Activated naive CD8-positive, alpha-beta T cell (primary cell): ENCODE measurements at regions not wholly inside any gene's neighbourhood (a gene's known extent, or its start where the extent isn't known, plus 50 kb on each side); places are given as distances from the start of the nearest gene placed in this dataset.

ENCODE experiments used
- H3K27ac Mint-ChIP-seq: one replicate; pipeline ENCODE4 v1.8.0; 2021; ENCODE audit warnings: mixed read lengths
- H3K27me3 Mint-ChIP-seq: one replicate; pipeline ENCODE4 v1.8.0; 2021; ENCODE audit warnings: mixed read lengths
- H3K36me3 Mint-ChIP-seq: one replicate; pipeline ENCODE4 v1.8.0; 2021; ENCODE audit warnings: mixed read lengths
- H3K4me1 Mint-ChIP-seq: one replicate; pipeline ENCODE4 v1.8.0; 2021; ENCODE audit warnings: low read depth, mixed read lengths
- H3K4me3 Mint-ChIP-seq: one replicate; pipeline ENCODE4 v1.8.0; 2021; ENCODE audit warnings: mild to moderate bottlenecking, mixed read lengths
- H3K9me3 Mint-ChIP-seq: one replicate; pipeline ENCODE4 v1.8.0; 2021; ENCODE audit warnings: low read depth, mixed read lengths

GRCh38 chr18:10378688-10379420 lies 75.6 kb upstream of the APCDD1 start:
- no peaks in the 10 kb centered on the region for H3K9me3 Mint-ChIP-seq
- no peaks in the 10 kb centered on the region for H3K4me1 Mint-ChIP-seq
- H3K27me3 Mint-ChIP-seq, result no peaks in the 10 kb centered on the region
- H3K4me3 Mint-ChIP-seq, result no peak overlapping the region
- H3K36me3 Mint-ChIP-seq, result no peaks in the 10 kb centered on the region
- H3K27ac Mint-ChIP-seq, result no peak overlapping the region

GRCh38 chr18:10379522-10379921 lies 74.9 kb upstream of the APCDD1 start:
- no peak overlapping the region for H3K4me3 Mint-ChIP-seq
- no peak overlapping the region for H3K27ac Mint-ChIP-seq
- no peaks in the 10 kb centered on the region for H3K27me3 Mint-ChIP-seq
- H3K4me1 Mint-ChIP-seq, result no peaks in the 10 kb centered on the region
- no peaks in the 10 kb centered on the region for H3K36me3 Mint-ChIP-seq
- no peaks in the 10 kb centered on the region for H3K9me3 Mint-ChIP-seq

- Mint-ChIP-seq H3K27ac (no peak overlapping the region), H3K27me3 (peaks cover 1% of the 10 kb centered on the region), H3K4me1 (no peaks in the 10 kb centered on the region), H3K36me3 (no peaks in the 10 kb centered on the region), H3K9me3 (no peaks in the 10 kb centered on the region), H3K4me3 (no peak overlapping the region)
These were observed 72.9 kb upstream of the APCDD1 start for GRCh38 chr18:10381516-10381915.

- no peak overlapping the region for H3K4me3 Mint-ChIP-seq
- no peak overlapping the region for H3K27ac Mint-ChIP-seq
- no peaks in the 10 kb centered on the region for H3K36me3 Mint-ChIP-seq
- no peaks in the 10 kb centered on the region for H3K4me1 Mint-ChIP-seq
- H3K9me3 Mint-ChIP-seq, result no peaks in the 10 kb centered on the region
- peaks cover 6% of the 10 kb centered on the region for H3K27me3 Mint-ChIP-seq
These were observed 72.5 kb upstream of the APCDD1 start for GRCh38 chr18:10381951-10382350.

GRCh38 chr18:10386049-10386448 lies 68.4 kb upstream of the APCDD1 start:
- Mint-ChIP-seq H3K9me3 (no peaks in the 10 kb centered on the region), H3K27ac (no peak overlapping the region), H3K4me1 (no peaks in the 10 kb centered on the region), H3K4me3 (no peak overlapping the region), H3K27me3 (peaks cover 7% of the 10 kb centered on the region), H3K36me3 (no peaks in the 10 kb centered on the region)

- Mint-ChIP-seq H3K27ac (no peak overlapping the region), H3K9me3 (no peaks in the 10 kb centered on the region), H3K4me3 (no peak overlapping the region), H3K36me3 (no peaks in the 10 kb centered on the region), H3K27me3 (peaks cover 7% of the 10 kb centered on the region), H3K4me1 (peaks cover 3% of the 10 kb centered on the region)
These were observed 67.5 kb upstream of the APCDD1 start for GRCh38 chr18:10386956-10387355.

- no peaks in the 10 kb centered on the region for H3K36me3 Mint-ChIP-seq
- H3K27ac Mint-ChIP-seq, result no peak overlapping the region
- H3K27me3 Mint-ChIP-seq, result peaks cover 7% of the 10 kb centered on the region
- H3K4me3 Mint-ChIP-seq, result no peak overlapping the region
- H3K9me3 Mint-ChIP-seq, result no peaks in the 10 kb centered on the region
- H3K4me1 Mint-ChIP-seq, result peaks cover 3% of the 10 kb centered on the region
These were observed 67.0 kb upstream of the APCDD1 start for GRCh38 chr18:10387399-10387798.

GRCh38 chr18:10388373-10388772 lies 66.1 kb upstream of the APCDD1 start:
- peaks cover 7% of the 10 kb centered on the region for H3K27me3 Mint-ChIP-seq
- H3K4me3 Mint-ChIP-seq, result no peak overlapping the region
- no peaks in the 10 kb centered on the region for H3K9me3 Mint-ChIP-seq
- H3K36me3 Mint-ChIP-seq, result no peaks in the 10 kb centered on the region
- H3K4me1 Mint-ChIP-seq, result peaks cover 3% of the 10 kb centered on the region
- no peak overlapping the region for H3K27ac Mint-ChIP-seq

GRCh38 chr18:10391506-10391905 lies 62.9 kb upstream of the APCDD1 start:
- Mint-ChIP-seq H3K4me3 (no peak overlapping the region), H3K27me3 (peaks cover 6% of the 10 kb centered on the region), H3K9me3 (no peaks in the 10 kb centered on the region), H3K27ac (no peak overlapping the region), H3K4me1 (peaks cover 3% of the 10 kb centered on the region), H3K36me3 (no peaks in the 10 kb centered on the region)

GRCh38 chr18:10397004-10397403 lies 57.4 kb upstream of the APCDD1 start:
- Mint-ChIP-seq H3K27ac (no peak overlapping the region), H3K4me3 (no peak overlapping the region), H3K4me1 (no peaks in the 10 kb centered on the region), H3K9me3 (no peaks in the 10 kb centered on the region), H3K27me3 (peaks cover 4% of the 10 kb centered on the region), H3K36me3 (no peaks in the 10 kb centered on the region)

- H3K36me3 Mint-ChIP-seq, result no peaks in the 10 kb centered on the region
- H3K9me3 Mint-ChIP-seq, result no peaks in the 10 kb centered on the region
- H3K27ac Mint-ChIP-seq, result no peak overlapping the region
- H3K27me3 Mint-ChIP-seq, result peaks cover 4% of the 10 kb centered on the region
- H3K4me3 Mint-ChIP-seq, result no peak overlapping the region
- no peaks in the 10 kb centered on the region for H3K4me1 Mint-ChIP-seq
These were observed 55.9 kb upstream of the APCDD1 start for GRCh38 chr18:10398571-10398970.

- Mint-ChIP-seq H3K4me1 (no peaks in the 10 kb centered on the region), H3K27me3 (peaks cover 4% of the 10 kb centered on the region), H3K4me3 (no peak overlapping the region), H3K9me3 (no peaks in the 10 kb centered on the region), H3K36me3 (no peaks in the 10 kb centered on the region), H3K27ac (no peak overlapping the region)
These were observed 55.0 kb upstream of the APCDD1 start for GRCh38 chr18:10399465-10399864.

GRCh38 chr18:10400534-10401307 lies 53.7 kb upstream of the APCDD1 start:
- no peaks in the 10 kb centered on the region for H3K4me1 Mint-ChIP-seq
- H3K4me3 Mint-ChIP-seq, result no peak overlapping the region
- H3K36me3 Mint-ChIP-seq, result no peaks in the 10 kb centered on the region
- peaks cover 4% of the 10 kb centered on the region for H3K27me3 Mint-ChIP-seq
- no peak overlapping the region for H3K27ac Mint-ChIP-seq
- no peaks in the 10 kb centered on the region for H3K9me3 Mint-ChIP-seq

- Mint-ChIP-seq H3K9me3 (no peaks in the 10 kb centered on the region), H3K4me3 (no peak overlapping the region), H3K36me3 (no peaks in the 10 kb centered on the region), H3K27me3 (peaks cover 4% of the 10 kb centered on the region), H3K4me1 (no peaks in the 10 kb centered on the region), H3K27ac (no peak overlapping the region)
These were observed 52.9 kb upstream of the APCDD1 start for GRCh38 chr18:10401521-10401920.

GRCh38 chr18:10401930-10402329 lies 52.5 kb upstream of the APCDD1 start:
- Mint-ChIP-seq H3K27ac (no peak overlapping the region), H3K36me3 (no peaks in the 10 kb centered on the region), H3K4me1 (no peaks in the 10 kb centered on the region), H3K9me3 (no peaks in the 10 kb centered on the region), H3K27me3 (peaks cover 4% of the 10 kb centered on the region), H3K4me3 (no peak overlapping the region)
